Stimulated activated CD8-positive, alpha-beta memory T cell treated with anti-CD3 and anti-CD28 coated beads, Interleukin-15, amount 100 ng/mL, for 24 hours (primary cell): ENCODE measurements at regions not wholly inside any gene's neighbourhood (a gene's known extent, or its start where the extent isn't known, plus 50 kb on each side); places are given as distances from the start of the nearest gene placed in this dataset.

Experiments
- DNase-seq: peaks from one replicate; pipeline ENCODE4 v3.0.0-alpha.2; 2020; ENCODE audit warnings: low read depth

- DNase-seq: no peak
These were observed 71.3 kb upstream of the TEX51 start for GRCh38 chr2:126827371-126827770.

- no peak for DNase-seq
These were observed 70.6 kb upstream of the TEX51 start for GRCh38 chr2:126828051-126828450.

GRCh38 chr2:126828491-126828890 lies 70.2 kb upstream of the TEX51 start:
- DNase-seq: no peak

GRCh38 chr2:126831234-126832005 lies 67.3 kb upstream of the TEX51 start:
- DNase-seq: no peak

GRCh38 chr2:126832014-126832413 lies 66.7 kb upstream of the TEX51 start:
- no peak for DNase-seq

GRCh38 chr2:126832757-126833156 lies 65.9 kb upstream of the TEX51 start:
- no peak for DNase-seq

- DNase-seq: no peak
These were observed 64.6 kb upstream of the TEX51 start for GRCh38 chr2:126834006-126834659.

GRCh38 chr2:126835261-126835660 lies 63.4 kb upstream of the TEX51 start:
- no peak for DNase-seq

- no peak for DNase-seq
These were observed 62.9 kb upstream of the TEX51 start for GRCh38 chr2:126835831-126836230.

GRCh38 chr2:126836761-126837679 lies 61.7 kb upstream of the TEX51 start:
- no peak for DNase-seq

- no peak for DNase-seq
These were observed 60.5 kb upstream of the TEX51 start for GRCh38 chr2:126837966-126838715.

GRCh38 chr2:126838716-126838985 lies 60.0 kb upstream of the TEX51 start:
- no peak for DNase-seq

- DNase-seq: no peak
These were observed 58.9 kb upstream of the TEX51 start for GRCh38 chr2:126839796-126840195.

GRCh38 chr2:126843081-126843480 lies 55.6 kb upstream of the TEX51 start:
- no peak for DNase-seq

- no peak for DNase-seq
These were observed 52.4 kb upstream of the TEX51 start for GRCh38 chr2:126846241-126846640.
